ENCODE measurements at regions not wholly inside any gene's neighbourhood (a gene's known extent, or its start where the extent isn't known, plus 50 kb on each side); places are given as distances from the start of the nearest gene placed in this dataset.

DNA sequence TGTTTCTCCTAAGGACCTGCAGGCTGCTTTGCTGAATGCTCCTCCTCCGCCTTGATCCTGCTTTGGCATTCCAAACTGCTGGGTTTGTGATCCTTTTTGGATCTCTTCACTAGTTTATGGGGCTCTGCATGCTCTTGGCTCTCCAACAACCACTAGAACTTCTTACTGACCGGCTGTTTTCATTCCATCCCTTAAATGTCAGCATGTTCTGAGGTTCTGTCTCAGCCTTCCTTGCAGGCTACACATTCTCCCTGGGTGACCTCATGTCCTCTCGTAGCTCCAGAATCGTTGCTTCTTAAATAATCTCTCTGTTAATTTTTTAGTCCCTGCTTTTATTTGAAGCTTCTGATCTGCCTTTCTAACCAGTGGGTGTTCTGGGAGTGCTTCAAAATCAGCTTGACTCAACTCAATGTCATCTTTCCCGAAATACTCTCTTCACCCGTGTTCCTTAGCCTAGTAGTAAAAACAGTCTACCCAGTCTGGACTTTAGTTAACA lies 119.0 kb upstream of the HS3ST2 start:
- TF ChIP-seq CTCF (IDR thresholded peaks at IDR 0.05): no peak
- no peak for TF ChIP-seq POLR2A (IDR thresholded peaks at IDR 0.05)
- TF ChIP-seq EP300 (IDR thresholded peaks at IDR 0.05; ENCODE audit: low read depth): peak; percentile 42
- TF ChIP-seq POLR2AphosphoS5 (IDR thresholded peaks at IDR 0.05): peak in 2 of 3 donors; percentile 74 to 75
